Loucy (cell line): ENCODE measurements at regions not wholly inside any gene's neighbourhood (a gene's known extent, or its start where the extent isn't known, plus 50 kb on each side); places are given as distances from the start of the nearest gene placed in this dataset.

Source experiments
- H2AFZ ChIP-seq: fragments of 200-600 bp; sonication (generic); 2 replicates; pipeline ENCODE4 v1.6.0; 2016; ENCODE audit warnings: antibody characterized with exemption, mild to moderate bottlenecking, low read length, moderate library complexity
- H3F3A ChIP-seq: fragments of 200-600 bp; 2 replicates; pipeline ENCODE4 v1.6.0; 2016; ENCODE audit warnings: antibody characterized with exemption, low read depth, mild to moderate bottlenecking
- H3K27me3 ChIP-seq: fragments of 200-600 bp; sonication (generic); 2 replicates; pipeline ENCODE4 v1.6.1; 2014; ENCODE audit warnings: low read length, mild to moderate bottlenecking; ENCODE audit not compliant: insufficient read depth, poor library complexity, severe bottlenecking
- H3K36me3 ChIP-seq: fragments of 200-600 bp; sonication (generic); 2 replicates; pipeline ENCODE4 v1.6.1; 2016; ENCODE audit warnings: low read length; ENCODE audit not compliant: insufficient read depth
- H3K4me1 ChIP-seq: fragments of 200-600 bp; sonication (generic); 2 replicates; pipeline ENCODE4 v1.5.1; 2014; ENCODE audit warnings: low read length, mild to moderate bottlenecking; ENCODE audit not compliant: insufficient read depth, poor library complexity, severe bottlenecking
- H3K4me2 ChIP-seq: fragments of 200-600 bp; sonication (generic); 2 replicates; pipeline ENCODE4 v1.6.0; 2014; ENCODE audit warnings: antibody characterized with exemption, low read length, low read depth, mild to moderate bottlenecking; ENCODE audit not compliant: poor library complexity, severe bottlenecking
- H3K4me3 ChIP-seq: fragments of 200-600 bp; sonication (generic); 2 replicates; pipeline ENCODE4 v1.5.1; 2014; ENCODE audit warnings: low read length, mild to moderate bottlenecking, mixed read lengths; ENCODE audit not compliant: poor library complexity, severe bottlenecking
- H3K79me2 ChIP-seq: fragments of 200-600 bp; sonication (generic); 2 replicates; pipeline ENCODE4 v1.6.1; 2014; ENCODE audit warnings: low read length; ENCODE audit not compliant: insufficient read depth
- H3K9ac ChIP-seq: fragments of 200-600 bp; sonication (generic); 2 replicates; pipeline ENCODE4 v1.6.0; 2014; ENCODE audit warnings: mild to moderate bottlenecking, low read depth, low read length, moderate library complexity; ENCODE audit not compliant: poor library complexity, severe bottlenecking
- H3K9me2 ChIP-seq: fragments of 200-600 bp; sonication (generic); replicated peaks from 2 replicates; pipeline ENCODE4 v1.6.1; 2016; ENCODE audit warnings: low read depth, low read length, mixed read lengths
- H3K9me3 ChIP-seq: fragments of 200-600 bp; sonication (generic); 2 replicates; pipeline ENCODE4 v1.6.1; 2014; ENCODE audit warnings: mild to moderate bottlenecking, antibody characterized with exemption, low read length, low read depth; ENCODE audit not compliant: insufficient read depth
- H4K20me1 ChIP-seq: fragments of 200-600 bp; sonication (generic); 2 replicates; pipeline ENCODE4 v1.6.0; 2014; ENCODE audit warnings: antibody characterized with exemption, low read length, mild to moderate bottlenecking; ENCODE audit not compliant: insufficient read depth, poor library complexity, severe bottlenecking
- CTCF ChIP-seq: fragments of 200-600 bp; sonication (generic); conservative IDR thresholded peaks from 2 replicates; pipeline ENCODE4 v1.5.1; 2014; ENCODE audit warnings: mild to moderate bottlenecking, antibody characterized with exemption, low read length
- EZH2phosphoT487 ChIP-seq: fragments of 200-600 bp; IDR thresholded peaks from 2 replicates; pipeline ENCODE4 v1.6.1; 2018; ENCODE audit warnings: antibody characterized with exemption, mild to moderate bottlenecking, moderate library complexity, borderline replicate concordance

- Histone ChIP-seq H2AFZ (no peak overlapping the region), H3K79me2 (peaks cover 94% of the 10 kb centered on the region), H4K20me1 (peaks cover 10% of the 10 kb centered on the region), H3K9me2 (no peaks in the 10 kb centered on the region), H3K9ac (no peak overlapping the region), H3K9me3 (peaks cover 10% of the 10 kb centered on the region; the same call in 1 of the 2 replicates), H3K27me3 (no peaks in the 10 kb centered on the region), H3K4me3 (no peak overlapping the region), H3K36me3 (peaks cover 41% of the 10 kb centered on the region), H3K4me1 (peaks cover 4% of the 10 kb centered on the region), H3F3A (no peaks in the 10 kb centered on the region), H3K4me2 (no peak overlapping the region)
- TF ChIP-seq EZH2phosphoT487: no peak
- TF ChIP-seq CTCF: no peak
Measured at GRCh38 chr4:3352505-3352904, 59.7 kb downstream of the RGS12 start.

GRCh38 chr4:3352941-3353594 is 60.2 kb downstream of the RGS12 start:
- Histone ChIP-seq H3K9ac (no peak overlapping the region), H3F3A (peaks cover 2% of the 10 kb centered on the region)

GRCh38 chr4:3353752-3354454 is 61.1 kb downstream of the RGS12 start:
- H3K9me2 ChIP-seq: no peaks in the 10 kb centered on the region

More at GRCh38 chr4:3352941-3353594, 60.2 kb downstream of the RGS12 start:
- peaks cover 10% of the 10 kb centered on the region; the same call in 1 of the 2 replicates for H3K9me3 ChIP-seq
- no peaks in the 10 kb centered on the region for H3K27me3 ChIP-seq
- H3K36me3 ChIP-seq: peaks cover 41% of the 10 kb centered on the region
- TF ChIP-seq CTCF (no peak), EZH2phosphoT487 (no peak)
- peaks cover 93% of the 10 kb centered on the region for H3K79me2 ChIP-seq
- no peak overlapping the region for H2AFZ ChIP-seq
- H3K4me2 ChIP-seq: no peak overlapping the region
- H3K4me1 ChIP-seq: peaks cover 4% of the 10 kb centered on the region
- H4K20me1 ChIP-seq: peaks cover 6% of the 10 kb centered on the region
- no peaks in the 10 kb centered on the region for H3K9me2 ChIP-seq
- H3K4me3 ChIP-seq: no peak overlapping the region

More at GRCh38 chr4:3353752-3354454, 61.1 kb downstream of the RGS12 start:
- Histone ChIP-seq H3K9ac (no peak overlapping the region), H3K27me3 (no peaks in the 10 kb centered on the region), H3K4me3 (no peak overlapping the region), H3F3A (peaks cover 7% of the 10 kb centered on the region), H3K36me3 (peaks cover 36% of the 10 kb centered on the region), H4K20me1 (peaks cover 4% of the 10 kb centered on the region), H3K4me2 (no peak overlapping the region), H2AFZ (no peak overlapping the region), H3K79me2 (peaks cover 84% of the 10 kb centered on the region), H3K4me1 (peaks cover 7% of the 10 kb centered on the region), H3K9me3 (peaks cover 10% of the 10 kb centered on the region; the same call in 1 of the 2 replicates)
- TF ChIP-seq EZH2phosphoT487: no peak
- no peak for TF ChIP-seq CTCF
